HG03039 (cell line): ENCODE measurements at regions not wholly inside any gene's neighbourhood (a gene's known extent, or its start where the extent isn't known, plus 50 kb on each side); places are given as distances from the start of the nearest gene placed in this dataset.
"Not testable (repeated sequence)": the region's sequence is repeated elsewhere in the genome, so short reads cannot be mapped to it uniquely, and the experiment has no call there.

Experiments
- ATAC-seq: cut with Tn5 transposase; IDR thresholded peaks from one replicate; pipeline ENCODE4 v1.9.1; 2021; ENCODE audit warnings: mild to moderate bottlenecking, moderate library complexity; ENCODE audit not compliant: unreplicated experiment

GRCh38 chr6:86128130-86128814, 485.6 kb upstream of the SYNCRIP start:
- ATAC-seq: no peak

- ATAC-seq: no peak
These were observed 479.4 kb upstream of the SYNCRIP start for GRCh38 chr6:86122086-86122485.

GRCh38 chr6:86118271-86118670, 475.6 kb upstream of the SYNCRIP start:
- no peak for ATAC-seq

GRCh38 chr6:86107985-86108384, 465.3 kb upstream of the SYNCRIP start:
- no peak for ATAC-seq

- no peak for ATAC-seq
These were observed 445.3 kb upstream of the SYNCRIP start for GRCh38 chr6:86087954-86088353.

- no peak for ATAC-seq
These were observed 437.3 kb upstream of the SYNCRIP start for GRCh38 chr6:86079938-86080337.

- ATAC-seq: no peak
These were observed 427.5 kb upstream of the SYNCRIP start for GRCh38 chr6:86070151-86070550.

GRCh38 chr6:86065002-86065401, 422.3 kb upstream of the SYNCRIP start:
- ATAC-seq: not testable (repeated sequence)

- ATAC-seq: not testable (repeated sequence)
These were observed 414.8 kb upstream of the SYNCRIP start for GRCh38 chr6:86057293-86057980.

GRCh38 chr6:86045038-86045437, 402.4 kb upstream of the SYNCRIP start:
- ATAC-seq: no peak

GRCh38 chr6:86042214-86042613, 399.5 kb upstream of the SYNCRIP start:
- no peak for ATAC-seq

- ATAC-seq: no peak
These were observed 389.0 kb upstream of the SYNCRIP start for GRCh38 chr6:86031713-86032112.

- ATAC-seq: no peak
These were observed 388.2 kb upstream of the SYNCRIP start for GRCh38 chr6:86030875-86031274.

- ATAC-seq: no peak
These were observed 386.1 kb upstream of the SYNCRIP start for GRCh38 chr6:86028776-86029175.

GRCh38 chr6:86026890-86027289, 384.2 kb upstream of the SYNCRIP start:
- ATAC-seq: not testable (repeated sequence)

- ATAC-seq: peak; percentile 70
These were observed 374.6 kb upstream of the SYNCRIP start for GRCh38 chr6:86017236-86017635.

GRCh38 chr6:86016567-86016966, 373.9 kb upstream of the SYNCRIP start:
- no peak for ATAC-seq

GRCh38 chr6:86016077-86016476, 373.4 kb upstream of the SYNCRIP start:
- ATAC-seq: no peak

GRCh38 chr6:86012991-86013390, 370.3 kb upstream of the SYNCRIP start:
- not testable (repeated sequence) for ATAC-seq

- ATAC-seq: no peak
These were observed 368.5 kb upstream of the SYNCRIP start for GRCh38 chr6:86010915-86011786.

- ATAC-seq: no peak
These were observed 354.5 kb upstream of the SYNCRIP start for GRCh38 chr6:85997206-85997605.

GRCh38 chr6:85996034-85996375, 353.3 kb upstream of the SYNCRIP start:
- no peak for ATAC-seq
